ENCODE measurements at regions not wholly inside any gene's neighbourhood (a gene's known extent, or its start where the extent isn't known, plus 50 kb on each side); places are given as distances from the start of the nearest gene placed in this dataset.

DNA sequence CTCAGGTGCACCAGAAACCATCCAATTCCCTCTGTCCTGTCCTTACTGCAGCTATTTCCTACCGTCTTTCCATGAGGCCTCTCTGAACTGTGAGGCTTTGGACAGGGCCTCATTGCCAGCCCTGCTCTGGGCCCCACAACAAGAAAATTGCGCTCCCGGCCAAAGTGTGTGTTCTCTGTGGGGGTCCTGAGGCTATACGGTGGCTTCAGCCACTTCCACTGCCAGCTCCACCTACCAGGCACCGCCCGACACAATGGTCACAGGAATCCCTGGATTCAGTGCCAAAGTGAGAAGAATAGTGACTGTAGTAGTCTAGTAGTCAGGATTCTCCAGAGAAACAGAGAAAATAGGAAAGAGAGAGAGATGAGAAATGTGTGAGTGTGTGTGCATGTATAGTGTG lies 140.2 kb downstream of the IRS1 start:
- no peak for DNase-seq
- ATAC-seq (ENCODE audit: insufficient read depth, low read depth), result no peak
- no peak overlapping the region for H3K4me2 ChIP-seq (ENCODE audit: insufficient read depth, low read length)
- no peak overlapping the region for H3K9ac ChIP-seq (ENCODE audit: low read depth, low read length)
- H3K27ac ChIP-seq (ENCODE audit: low read length), result no peak overlapping the region
- H3K4me3 ChIP-seq (ENCODE audit: low read depth in 1 of 2, low read length in 2 of 2), result no peak overlapping the region
- no peaks in the 10 kb centered on the region for H3K9me3 ChIP-seq (ENCODE audit: insufficient read depth, low read length, severe bottlenecking)
- peaks cover 16% of the 10 kb centered on the region for H3K4me1 ChIP-seq (ENCODE audit: insufficient read depth, low read length)
- TF ChIP-seq EZH2 (IDR thresholded peaks at IDR 0.05; ENCODE audit: borderline replicate concordance, low read depth, low read length, severe bottlenecking), result no peak
- TF ChIP-seq, protein P1, sequence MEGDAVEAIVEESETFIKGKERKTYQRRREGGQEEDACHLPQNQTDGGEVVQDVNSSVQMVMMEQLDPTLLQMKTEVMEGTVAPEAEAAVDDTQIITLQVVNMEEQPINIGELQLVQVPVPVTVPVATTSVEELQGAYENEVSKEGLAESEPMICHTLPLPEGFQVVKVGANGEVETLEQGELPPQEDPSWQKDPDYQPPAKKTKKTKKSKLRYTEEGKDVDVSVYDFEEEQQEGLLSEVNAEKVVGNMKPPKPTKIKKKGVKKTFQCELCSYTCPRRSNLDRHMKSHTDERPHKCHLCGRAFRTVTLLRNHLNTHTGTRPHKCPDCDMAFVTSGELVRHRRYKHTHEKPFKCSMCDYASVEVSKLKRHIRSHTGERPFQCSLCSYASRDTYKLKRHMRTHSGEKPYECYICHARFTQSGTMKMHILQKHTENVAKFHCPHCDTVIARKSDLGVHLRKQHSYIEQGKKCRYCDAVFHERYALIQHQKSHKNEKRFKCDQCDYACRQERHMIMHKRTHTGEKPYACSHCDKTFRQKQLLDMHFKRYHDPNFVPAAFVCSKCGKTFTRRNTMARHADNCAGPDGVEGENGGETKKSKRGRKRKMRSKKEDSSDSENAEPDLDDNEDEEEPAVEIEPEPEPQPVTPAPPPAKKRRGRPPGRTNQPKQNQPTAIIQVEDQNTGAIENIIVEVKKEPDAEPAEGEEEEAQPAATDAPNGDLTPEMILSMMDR (IDR thresholded peaks at IDR 0.05; ENCODE audit: borderline replicate concordance, extremely low read depth, low read length, poor library complexity, severe bottlenecking), result no peak
- H3K36me3 ChIP-seq (ENCODE audit: insufficient read depth, low read length), result no peaks in the 10 kb centered on the region
- H3K79me2 ChIP-seq (ENCODE audit: insufficient read depth, low read length), result no peaks in the 10 kb centered on the region
- no peak overlapping the region for H2AFZ ChIP-seq (ENCODE audit: low read depth, low read length)
- no peaks in the 10 kb centered on the region for H4K20me1 ChIP-seq (ENCODE audit: insufficient read depth, low read length)
- H3K27me3 ChIP-seq (ENCODE audit: insufficient read depth, low read length, poor library complexity), result no peaks in the 10 kb centered on the region

DNA sequence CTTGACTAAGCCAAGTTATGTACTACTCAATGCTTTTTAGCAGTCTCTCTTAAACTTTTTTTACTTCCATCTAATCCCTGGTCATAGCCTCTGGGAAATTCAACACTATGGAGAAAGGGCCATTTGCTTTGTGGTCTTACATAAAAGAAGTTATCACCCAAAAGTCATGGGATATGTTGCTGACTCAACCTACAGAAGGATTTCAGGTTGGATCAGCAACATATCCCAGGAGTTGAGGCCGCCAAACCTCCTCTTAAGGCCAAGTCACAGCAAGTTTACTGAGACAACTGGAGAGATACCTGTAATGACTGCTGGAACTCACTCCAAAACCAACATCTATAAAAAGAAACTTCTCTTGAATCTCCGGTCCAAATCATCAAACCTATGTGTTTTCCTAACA lies 141.1 kb downstream of the IRS1 start:
- H3K4me1 ChIP-seq (ENCODE audit: insufficient read depth, low read length), result peaks cover 18% of the 10 kb centered on the region
- H3K9ac ChIP-seq (ENCODE audit: low read depth, low read length), result no peak overlapping the region
- H4K20me1 ChIP-seq (ENCODE audit: insufficient read depth, low read length), result no peaks in the 10 kb centered on the region
- no peaks in the 10 kb centered on the region for H3K9me3 ChIP-seq (ENCODE audit: insufficient read depth, low read length, severe bottlenecking)
- no peak overlapping the region for H3K4me2 ChIP-seq (ENCODE audit: insufficient read depth, low read length)
- no peak overlapping the region for H3K27ac ChIP-seq (ENCODE audit: low read length)
- no peaks in the 10 kb centered on the region for H3K79me2 ChIP-seq (ENCODE audit: insufficient read depth, low read length)
- H3K27me3 ChIP-seq (ENCODE audit: insufficient read depth, low read length, poor library complexity), result no peaks in the 10 kb centered on the region
- no peak for TF ChIP-seq EZH2 (IDR thresholded peaks at IDR 0.05; ENCODE audit: borderline replicate concordance, low read depth, low read length, severe bottlenecking)
- TF ChIP-seq, protein P1 (IDR thresholded peaks at IDR 0.05; ENCODE audit: borderline replicate concordance, extremely low read depth, low read length, poor library complexity, severe bottlenecking), result no peak
- ATAC-seq (ENCODE audit: insufficient read depth, low read depth) (no peak), DNase-seq (no peak)
- no peak overlapping the region for H3K4me3 ChIP-seq (ENCODE audit: low read depth in 1 of 2, low read length in 2 of 2)
- H2AFZ ChIP-seq (ENCODE audit: low read depth, low read length), result no peak overlapping the region
- no peaks in the 10 kb centered on the region for H3K36me3 ChIP-seq (ENCODE audit: insufficient read depth, low read length)

DNA sequence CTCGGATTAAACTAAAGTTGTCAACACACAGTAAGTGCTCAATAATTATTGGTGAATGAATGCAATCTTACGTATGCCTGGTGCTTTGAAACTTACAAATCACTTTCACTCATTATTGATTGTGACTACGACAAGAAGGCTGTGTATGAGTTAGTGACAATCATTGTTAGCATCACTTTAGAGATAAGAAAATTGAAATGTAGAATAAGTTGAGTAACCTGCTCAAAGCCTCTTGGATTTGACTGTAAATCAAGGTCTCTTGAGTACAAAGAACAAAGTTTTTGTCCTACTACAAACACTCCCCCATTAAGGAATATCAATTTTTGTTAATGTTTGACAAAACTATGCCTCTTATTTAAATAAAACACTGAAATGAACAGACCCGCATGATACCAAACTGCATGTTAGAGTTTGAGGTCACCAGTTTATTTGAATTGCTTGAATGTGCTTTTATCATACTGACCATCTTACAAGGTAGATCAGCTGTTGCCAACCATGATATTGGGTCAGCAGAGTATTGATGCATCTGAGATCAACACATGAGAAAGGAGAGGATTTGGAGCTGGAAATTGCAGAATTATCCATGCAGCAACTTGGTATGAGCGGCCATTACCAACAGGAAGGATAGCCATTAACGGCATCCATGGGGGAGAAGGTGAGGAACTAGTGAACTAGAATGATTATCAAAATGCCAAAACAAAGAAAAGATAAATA lies 142.1 kb downstream of the IRS1 start:
- ATAC-seq (ENCODE audit: insufficient read depth, low read depth), result no peak

More for the DNA sequence above, 142.1 kb downstream of the IRS1 start:
- no peaks in the 10 kb centered on the region for H3K36me3 ChIP-seq (ENCODE audit: insufficient read depth, low read length)
- H3K27me3 ChIP-seq (ENCODE audit: insufficient read depth, low read length, poor library complexity), result no peaks in the 10 kb centered on the region
- H4K20me1 ChIP-seq (ENCODE audit: insufficient read depth, low read length), result no peaks in the 10 kb centered on the region
- H3K4me1 ChIP-seq (ENCODE audit: insufficient read depth, low read length), result peaks cover 26% of the 10 kb centered on the region
- H3K9ac ChIP-seq (ENCODE audit: low read depth, low read length), result no peak overlapping the region
- no peak overlapping the region for H3K27ac ChIP-seq (ENCODE audit: low read length)
- H2AFZ ChIP-seq (ENCODE audit: low read depth, low read length), result no peak overlapping the region
- no peak for TF ChIP-seq EZH2 (IDR thresholded peaks at IDR 0.05; ENCODE audit: borderline replicate concordance, low read depth, low read length, severe bottlenecking)
- TF ChIP-seq, protein P1 (IDR thresholded peaks at IDR 0.05; ENCODE audit: borderline replicate concordance, extremely low read depth, low read length, poor library complexity, severe bottlenecking), result no peak
- H3K9me3 ChIP-seq (ENCODE audit: insufficient read depth, low read length, severe bottlenecking), result no peaks in the 10 kb centered on the region
- H3K4me2 ChIP-seq (ENCODE audit: insufficient read depth, low read length), result no peak overlapping the region
- H3K79me2 ChIP-seq (ENCODE audit: insufficient read depth, low read length), result no peaks in the 10 kb centered on the region
- H3K4me3 ChIP-seq (ENCODE audit: low read depth in 1 of 2, low read length in 2 of 2), result no peak overlapping the region
- DNase-seq, result no peak
